Lower lobe of right lung (tissue), 2 donors: ENCODE measurements at regions not wholly inside any gene's neighbourhood (a gene's known extent, or its start where the extent isn't known, plus 50 kb on each side); places are given as distances from the start of the nearest gene placed in this dataset.

Source experiments
- ATAC-seq, 2 donors: fragments of 200-7000 bp; cut with Tn5 transposase; one replicate each; pipeline ENCODE4 v1.9.1; 2020 to 2022; ENCODE audit warnings: mild to moderate bottlenecking in 2 of 2, moderate library complexity in 2 of 2
- DNase-seq: peaks from one replicate; pipeline ENCODE4 v3.0.0-alpha.2; 2020
- H3K27ac ChIP-seq: fragments of 200-600 bp; one replicate; pipeline ENCODE4 v1.8.0; 2022
- H3K27me3 ChIP-seq: fragments of 200-600 bp; one replicate; pipeline ENCODE4 v1.8.0; 2022; ENCODE audit warnings: low read depth
- H3K36me3 ChIP-seq: fragments of 200-600 bp; one replicate; pipeline ENCODE4 v1.8.0; 2022; ENCODE audit warnings: mild to moderate bottlenecking
- H3K4me1 ChIP-seq: fragments of 200-600 bp; one replicate; pipeline ENCODE4 v1.8.0; 2022
- H3K4me3 ChIP-seq: fragments of 200-600 bp; one replicate; pipeline ENCODE4 v1.8.0; 2022; ENCODE audit warnings: mild to moderate bottlenecking
- H3K9me3 ChIP-seq: fragments of 200-600 bp; one replicate; pipeline ENCODE4 v1.8.0; 2022
- CTCF ChIP-seq: fragments of 200-600 bp; IDR thresholded peaks from one replicate; pipeline ENCODE4 v1.8.0; 2022; ENCODE audit warnings: antibody characterized with exemption, mild to moderate bottlenecking
- intact Hi-C: fragments of 100-400 bp; cut with DNase I; formaldehyde crosslinking; loops from one replicate; pipeline ENCODE4 v1.11.0; 2022
- donor health status: DM: no; HTN: yes; CAD: no; lungs with severe emphysema.

GRCh38 chr11:42465623-42466022 lies 846.2 kb upstream of the API5 start:
- no peak for TF ChIP-seq CTCF
- ATAC-seq (peak; percentile 43 to 73), DNase-seq (no peak)
- no peaks in the 10 kb centered on the region for H3K36me3 ChIP-seq
- intact Hi-C loops, result no loop called here
- no peak overlapping the region for H3K4me3 ChIP-seq
- peaks cover 2% of the 10 kb centered on the region for H3K27me3 ChIP-seq
- H3K9me3 ChIP-seq, result no peaks in the 10 kb centered on the region
- no peak overlapping the region for H3K27ac ChIP-seq
- H3K4me1 ChIP-seq, result no peaks in the 10 kb centered on the region

- Histone ChIP-seq H3K36me3 (no peaks in the 10 kb centered on the region), H3K9me3 (no peaks in the 10 kb centered on the region), H3K27me3 (no peaks in the 10 kb centered on the region), H3K27ac (no peak overlapping the region), H3K4me3 (no peak overlapping the region), H3K4me1 (no peaks in the 10 kb centered on the region)
- intact Hi-C loops, result no loop called here
- no peak for ATAC-seq
- TF ChIP-seq CTCF, result no peak
- no peak for DNase-seq
Measured at GRCh38 chr11:42473106-42473505, 838.7 kb upstream of the API5 start.

GRCh38 chr11:42482822-42483221 lies 829.0 kb upstream of the API5 start:
- Histone ChIP-seq H3K36me3 (no peaks in the 10 kb centered on the region), H3K4me1 (no peaks in the 10 kb centered on the region), H3K27ac (no peak overlapping the region), H3K9me3 (no peaks in the 10 kb centered on the region), H3K27me3 (no peaks in the 10 kb centered on the region), H3K4me3 (no peak overlapping the region)
- intact Hi-C loops, result no loop called here
- no peak for ATAC-seq
- no peak for TF ChIP-seq CTCF
- DNase-seq, result no peak

GRCh38 chr11:42490506-42490905 lies 821.3 kb upstream of the API5 start:
- Histone ChIP-seq H3K4me3 (no peak overlapping the region), H3K36me3 (no peaks in the 10 kb centered on the region), H3K4me1 (no peaks in the 10 kb centered on the region), H3K9me3 (no peaks in the 10 kb centered on the region), H3K27me3 (no peaks in the 10 kb centered on the region), H3K27ac (no peak overlapping the region)
- intact Hi-C loops, result no loop called here
- ATAC-seq (no peak), DNase-seq (no peak)
- no peak for TF ChIP-seq CTCF

GRCh38 chr11:42494459-42494858 lies 817.3 kb upstream of the API5 start:
- Histone ChIP-seq H3K36me3 (no peaks in the 10 kb centered on the region), H3K27me3 (no peaks in the 10 kb centered on the region), H3K4me1 (no peaks in the 10 kb centered on the region), H3K4me3 (no peak overlapping the region), H3K9me3 (no peaks in the 10 kb centered on the region), H3K27ac (no peak overlapping the region)
- no peak for TF ChIP-seq CTCF
- DNase-seq (no peak), ATAC-seq (no peak)
- intact Hi-C loops, result no loop called here

- intact Hi-C loops, result no loop called here
- ATAC-seq, result no peak
- TF ChIP-seq CTCF, result no peak
Measured at GRCh38 chr11:42498971-42499370, 812.8 kb upstream of the API5 start.

More at GRCh38 chr11:42498971-42499370, 812.8 kb upstream of the API5 start:
- Histone ChIP-seq H3K9me3 (no peaks in the 10 kb centered on the region), H3K4me3 (no peak overlapping the region), H3K27ac (no peak overlapping the region), H3K4me1 (no peaks in the 10 kb centered on the region), H3K27me3 (no peaks in the 10 kb centered on the region), H3K36me3 (no peaks in the 10 kb centered on the region)
- DNase-seq, result no peak
